HepG2 (cell line): ENCODE measurements at regions not wholly inside any gene's neighbourhood (a gene's known extent, or its start where the extent isn't known, plus 50 kb on each side); places are given as distances from the start of the nearest gene placed in this dataset.

Source experiments
- ATAC-seq: fragments of 200-7000 bp; cut with Tn5 transposase; 3 replicates; pipeline ENCODE4 v1.9.1; 2020; ENCODE audit warnings: mild to moderate bottlenecking, moderate library complexity
- BruUV-seq: library from RNA; stranded (reverse); fragments of 400-500 nt; replicated peaks from 2 replicates; lab custom pipeline; 2021; lab: Mats Ljungman, UMichigan
- CTCF ChIA-PET: fragments of 300-600 bp; formaldehyde crosslinking; extraction: SDS; loops from one replicate; lab custom pipeline; 2021; ENCODE audit warnings: low total read pairs, inconsistent platforms, low intra/inter-chr PET ratio; lab: Yijun Ruan, JAX
- POLR2A ChIA-PET: fragments of 350-600 bp; sonication (Branson Sonifier 250); formaldehyde crosslinking; loops from one replicate; lab custom pipeline; 2020; ENCODE audit warnings: antibody characterized with exemption, inconsistent platforms; lab: Yijun Ruan, JAX
- DNase-seq: peaks from one replicate; pipeline ENCODE4 v3.0.0-alpha.2; 2015; ENCODE audit warnings: low spot score
- FAIRE-seq: peaks from 3 replicates; lab custom pipeline; 2011; peaks lifted over from hg19 to GRCh38; lab: Jason Lieb, UNC
- H2AFZ ChIP-seq: one replicate; pipeline ENCODE4 v1.6.1; 2011; ENCODE audit warnings: low read length, inconsistent platforms
- H3K27ac ChIP-seq: fragments of 300-600 bp; 3 replicates; pipeline ENCODE4 v1.8.0; 2011; ENCODE audit warnings: mixed run types, mild to moderate bottlenecking, mixed read lengths, low read length, inconsistent platforms; ENCODE audit not compliant: insufficient read depth; ENCODE audit errors: extremely low read length
- H3K27me3 ChIP-seq, 2 experiments: fragments of 200-600 bp in 1 of 2; 2 replicates in 1 of 2; 3 replicates in 1 of 2; pipeline versions ENCODE4 v1.6.0 to v1.8.0; 2011; ENCODE audit warnings: low read length in 2 of 2, mild to moderate bottlenecking in 2 of 2, moderate library complexity in 2 of 2, inconsistent platforms in 1 of 2; ENCODE audit not compliant: insufficient read depth in 2 of 2, control insufficient read depth in 1 of 2
- H3K36me3 ChIP-seq, 2 experiments: fragments of 200-600 bp in 1 of 2; replicated peaks in 1 of 2; 2 replicates in 1 of 2; 3 replicates in 1 of 2; pipeline versions ENCODE4 v1.5.1 to v1.8.0; 2011; ENCODE audit warnings: low read length in 2 of 2, inconsistent platforms in 1 of 2; ENCODE audit not compliant: insufficient read depth in 2 of 2, control insufficient read depth in 1 of 2
- H3K4me1 ChIP-seq: 2 replicates; pipeline ENCODE4 v1.5.1; 2012; ENCODE audit warnings: low read length, inconsistent platforms; ENCODE audit not compliant: insufficient read depth
- H3K4me2 ChIP-seq: 2 replicates; pipeline ENCODE4 v1.6.0; 2011; ENCODE audit warnings: low read depth, low read length, inconsistent platforms
- H3K4me3 ChIP-seq, 3 experiments: fragments of 200-600 bp in 1 of 3; sonication (generic), shearing (Covaris generic) in 1 of 3; replicated peaks in 1 of 3; 2 replicates each; pipeline ENCODE4 v1.5.1; 2011 to 2016; ENCODE audit warnings: low read length in 3 of 3, inconsistent platforms in 2 of 3, low read depth in 2 of 3, mild to moderate bottlenecking in 2 of 3, control low read depth in 1 of 3, mixed read lengths in 1 of 3; ENCODE audit not compliant: insufficient read depth in 1 of 3
- H3K79me2 ChIP-seq: one replicate; pipeline ENCODE4 v1.6.1; 2011; ENCODE audit warnings: low read length, inconsistent platforms; ENCODE audit not compliant: insufficient read depth
- H3K9ac ChIP-seq: 2 replicates; pipeline ENCODE4 v1.6.0; 2011; ENCODE audit warnings: mild to moderate bottlenecking, low read depth, low read length, inconsistent platforms; ENCODE audit not compliant: insufficient read depth
- H3K9me3 ChIP-seq: 2 replicates; pipeline ENCODE4 v1.5.1; 2012; ENCODE audit warnings: mild to moderate bottlenecking, low read length
- H4K20me1 ChIP-seq: 2 replicates; pipeline ENCODE4 v1.6.0; 2011; ENCODE audit warnings: inconsistent platforms, mild to moderate bottlenecking, low read length, moderate library complexity; ENCODE audit not compliant: insufficient read depth
- ATF1 ChIP-seq: IDR thresholded peaks from 2 replicates; pipeline ENCODE4 v1.6.1; 2016; ENCODE audit warnings: mild to moderate bottlenecking, control low read depth
- BRCA1 ChIP-seq: sonication (generic); formaldehyde crosslinking; IDR thresholded peaks from 2 replicates; pipeline ENCODE4 v1.4.0; 2020; ENCODE audit warnings: missing genetic modification reagents
- FOXA1 ChIP-seq, 2 experiments: fragments of 450-650 bp in 1 of 2; sonication (generic) in 1 of 2; formaldehyde crosslinking in 1 of 2; IDR thresholded peaks; 2 replicates each; pipeline versions ENCODE4 v1.4.0 to v1.6.1; 2016 to 2020; ENCODE audit warnings: missing genetic modification reagents in 1 of 2
- FOXO1 ChIP-seq: sonication (generic); formaldehyde crosslinking; IDR thresholded peaks from 2 replicates; pipeline ENCODE4 v1.4.0; 2020; ENCODE audit warnings: missing genetic modification reagents
- HDAC6 ChIP-seq: fragments of 200-600 bp; sonication (generic); IDR thresholded peaks from 2 replicates; pipeline ENCODE4 v1.7.0; 2017; ENCODE audit warnings: mild to moderate bottlenecking, antibody characterized with exemption, low read length, low read depth
- HMGA1 ChIP-seq: sonication (generic); formaldehyde crosslinking; conservative IDR thresholded peaks from 2 replicates; pipeline ENCODE4 v1.4.0; 2020; ENCODE audit warnings: missing genetic modification reagents
- NR2F2 ChIP-seq: IDR thresholded peaks from 2 replicates; pipeline ENCODE4 v1.6.1; 2012; ENCODE audit warnings: low read depth, inconsistent platforms, borderline replicate concordance
- PREB ChIP-seq: sonication (generic); formaldehyde crosslinking; IDR thresholded peaks from 2 replicates; pipeline ENCODE4 v1.4.0; 2020; ENCODE audit warnings: missing genetic modification reagents
- RBAK ChIP-seq: sonication (generic); formaldehyde crosslinking; IDR thresholded peaks from 2 replicates; pipeline ENCODE4 v1.5.1; 2020; ENCODE audit warnings: mild to moderate bottlenecking, missing genetic modification reagents
- TAF15 ChIP-seq: fragments of 200-400 bp; formaldehyde crosslinking; IDR thresholded peaks from one replicate; pipeline ENCODE4 v1.6.1; 2018; ENCODE audit warnings: mild to moderate bottlenecking, low read depth, low read length; ENCODE audit not compliant: poor library complexity, severe bottlenecking
- TFAP4 ChIP-seq: sonication (generic); IDR thresholded peaks from 2 replicates; pipeline ENCODE4 v1.6.1; 2016; ENCODE audit warnings: low read depth, borderline replicate concordance
- ZNF260 ChIP-seq: sonication (generic); formaldehyde crosslinking; IDR thresholded peaks from 2 replicates; pipeline ENCODE4 v1.4.0; 2020; ENCODE audit warnings: missing genetic modification reagents, low read depth, mild to moderate bottlenecking, borderline replicate concordance
- ZNF737 ChIP-seq: sonication (generic); formaldehyde crosslinking; IDR thresholded peaks from 2 replicates; pipeline ENCODE4 v1.5.0; 2020; ENCODE audit warnings: missing genetic modification reagents, mild to moderate bottlenecking, borderline replicate concordance
- WGBS: methylation state at CpG from one replicate; pipeline ENCODE4 v1.1.6; 2017; ENCODE audit warnings: low lambda C conversion rate; 5-methylcytosine and 5-hydroxymethylcytosine counted together
- in situ Hi-C: cut with HindIII; loops from 2 replicates; pipeline ENCODE4 v1.10.0; 2017; ENCODE audit warnings: low pct_unique_long_range_greater_than_20kb; ENCODE audit not compliant: extremely low pct_ligation_motif_present
- intact Hi-C: fragments of 100-400 bp; cut with micrococcal nuclease; formaldehyde crosslinking; loops from one replicate; pipeline ENCODE4 v1.10.0; 2022; ENCODE audit not compliant: unreplicated experiment
- TF ChIP-seq, protein P1 (sequence below), 2 experiments: sonication (generic) in 1 of 2; formaldehyde crosslinking in 1 of 2; IDR thresholded peaks; 2 replicates each; pipeline versions ENCODE4 v1.5.1 to v1.6.1; 2011 to 2020; ENCODE audit warnings: borderline replicate concordance in 1 of 2, low read depth in 1 of 2, low read length in 1 of 2, mild to moderate bottlenecking in 1 of 2, missing genetic modification reagents in 1 of 2, moderate library complexity in 1 of 2
- TF ChIP-seq, protein P2 (sequence below): sonication (generic); formaldehyde crosslinking; IDR thresholded peaks from 2 replicates; pipeline ENCODE4 v1.4.0; 2020; ENCODE audit warnings: missing genetic modification reagents

GRCh38 chr4:28247805-28248204 is 1387.2 kb downstream of the STIM2 start (continued):
- TF ChIP-seq, protein P1, sequence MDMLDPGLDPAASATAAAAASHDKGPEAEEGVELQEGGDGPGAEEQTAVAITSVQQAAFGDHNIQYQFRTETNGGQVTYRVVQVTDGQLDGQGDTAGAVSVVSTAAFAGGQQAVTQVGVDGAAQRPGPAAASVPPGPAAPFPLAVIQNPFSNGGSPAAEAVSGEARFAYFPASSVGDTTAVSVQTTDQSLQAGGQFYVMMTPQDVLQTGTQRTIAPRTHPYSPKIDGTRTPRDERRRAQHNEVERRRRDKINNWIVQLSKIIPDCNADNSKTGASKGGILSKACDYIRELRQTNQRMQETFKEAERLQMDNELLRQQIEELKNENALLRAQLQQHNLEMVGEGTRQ (IDR thresholded peaks at IDR 0.05; ENCODE audit: low read depth, low read length): no peak
- TF ChIP-seq, protein P1 (CRISPR knock-in tag; IDR thresholded peaks at IDR 0.05; ENCODE audit: borderline replicate concordance): no peak
- no peak for TF ChIP-seq RBAK (CRISPR knock-in tag)
- no peak for TF ChIP-seq ATF1 (CRISPR knock-in tag)
- TF ChIP-seq, protein P2, sequence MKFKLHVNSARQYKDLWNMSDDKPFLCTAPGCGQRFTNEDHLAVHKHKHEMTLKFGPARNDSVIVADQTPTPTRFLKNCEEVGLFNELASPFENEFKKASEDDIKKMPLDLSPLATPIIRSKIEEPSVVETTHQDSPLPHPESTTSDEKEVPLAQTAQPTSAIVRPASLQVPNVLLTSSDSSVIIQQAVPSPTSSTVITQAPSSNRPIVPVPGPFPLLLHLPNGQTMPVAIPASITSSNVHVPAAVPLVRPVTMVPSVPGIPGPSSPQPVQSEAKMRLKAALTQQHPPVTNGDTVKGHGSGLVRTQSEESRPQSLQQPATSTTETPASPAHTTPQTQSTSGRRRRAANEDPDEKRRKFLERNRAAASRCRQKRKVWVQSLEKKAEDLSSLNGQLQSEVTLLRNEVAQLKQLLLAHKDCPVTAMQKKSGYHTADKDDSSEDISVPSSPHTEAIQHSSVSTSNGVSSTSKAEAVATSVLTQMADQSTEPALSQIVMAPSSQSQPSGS (CRISPR knock-in tag): no peak

DNA sequence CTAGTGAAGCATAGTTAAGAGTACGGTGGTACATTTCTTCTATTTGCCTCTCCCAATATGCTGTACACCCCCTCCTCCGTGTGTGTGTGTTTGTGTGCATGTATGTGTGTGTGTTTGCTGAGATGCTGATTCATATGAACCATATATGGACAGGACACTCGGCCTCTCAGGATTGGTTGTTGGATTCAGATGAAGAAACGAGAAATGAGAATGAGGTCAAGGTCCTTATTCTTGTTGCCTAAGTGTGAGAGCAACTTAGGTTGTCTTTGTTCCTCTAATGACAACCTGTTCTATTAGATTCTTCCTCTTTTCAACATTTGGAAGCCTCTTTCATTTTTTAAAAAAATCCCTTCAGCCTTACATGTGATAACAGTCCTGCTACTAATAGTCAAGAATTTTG is 1387.6 kb downstream of the STIM2 start:
- CTCF ChIA-PET: no interaction called here
- H3K27ac ChIP-seq: no peak overlapping the region
- in situ Hi-C loops: no loop called here

More for the DNA sequence above, 1387.6 kb downstream of the STIM2 start:
- 0% methylated on average over 4 of the region's 4 CpGs for WGBS
- intact Hi-C loops: no loop called here
- no peak overlapping the region for H3K4me3 ChIP-seq
- H3K4me2 ChIP-seq: no peak overlapping the region
- no peaks in the 10 kb centered on the region for H3K27me3 ChIP-seq
- no peak for FAIRE-seq
- peaks cover 55% of the 10 kb centered on the region for H3K9me3 ChIP-seq
- H3K36me3 ChIP-seq: no peaks in the 10 kb centered on the region
- no peak overlapping the region for H3K9ac ChIP-seq
- no peak for TF ChIP-seq HDAC6
- no peak for TF ChIP-seq NR2F2
- TF ChIP-seq TFAP4: no peak
- TF ChIP-seq HMGA1 (CRISPR knock-in tag): no peak
- no peak for TF ChIP-seq BRCA1 (CRISPR knock-in tag)
- TF ChIP-seq ZNF260 (CRISPR knock-in tag): no peak
- no peak for TF ChIP-seq ZNF737 (CRISPR knock-in tag)
- TF ChIP-seq FOXA1 (IDR thresholded peaks at IDR 0.05): no peak
- TF ChIP-seq FOXA1 (CRISPR knock-in tag; IDR thresholded peaks at IDR 0.05): no peak
- no peak for TF ChIP-seq TAF15
- no peak for TF ChIP-seq PREB (CRISPR knock-in tag)
- no peak for TF ChIP-seq FOXO1 (CRISPR knock-in tag)
- ATAC-seq: no peak
- BruUV-seq: no TSS peak
- POLR2A ChIA-PET: no interaction called here
- no peaks in the 10 kb centered on the region for H4K20me1 ChIP-seq
- H3K4me1 ChIP-seq: no peaks in the 10 kb centered on the region
- no peak for DNase-seq
- H2AFZ ChIP-seq: no peak overlapping the region
- H3K79me2 ChIP-seq: no peaks in the 10 kb centered on the region
